ENCODE measurements at regions not wholly inside any gene's neighbourhood (a gene's known extent, or its start where the extent isn't known, plus 50 kb on each side); places are given as distances from the start of the nearest gene placed in this dataset.

DNA sequence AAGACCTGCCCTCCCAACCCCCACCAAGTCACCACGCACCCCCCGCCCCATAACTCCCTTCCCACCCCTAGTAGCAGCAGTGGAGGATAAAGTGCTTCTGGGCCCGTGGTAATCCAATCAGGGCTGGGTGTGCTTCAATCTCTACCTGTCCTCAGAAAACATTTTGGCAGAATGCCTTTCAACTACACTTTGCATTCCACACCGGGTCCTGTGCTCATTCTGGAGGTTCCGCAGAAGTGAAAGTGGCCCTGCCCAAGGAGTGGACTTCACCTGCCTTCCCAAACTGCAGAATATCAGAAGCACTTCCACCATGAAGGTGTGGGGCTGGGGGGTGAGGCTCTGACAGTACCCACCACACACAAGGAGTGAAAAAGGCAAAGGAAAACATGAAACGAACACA lies 322.3 kb downstream of the DHX15 start:
- FAIRE-seq, result no peak
- Histone ChIP-seq H2AFZ (ENCODE audit: low read depth, low read length) (no peak overlapping the region), H3K4me3 (replicated peaks in 1 of 3; ENCODE audit: insufficient read depth in 1 of 3, low read depth in 1 of 3, low read length in 3 of 3) (no peak overlapping the region), H3K4me1 (ENCODE audit: control insufficient read depth, extremely low read depth, insufficient read depth, low read length) (no peaks in the 10 kb centered on the region), H3K9me3 (replicated peaks; ENCODE audit: control insufficient read depth, insufficient read depth, low read length) (no peaks in the 10 kb centered on the region), H3K79me2 (ENCODE audit: control insufficient read depth, insufficient read depth, low read length) (no peaks in the 10 kb centered on the region), H4K20me1 (replicated peaks; ENCODE audit: control insufficient read depth, extremely low read depth, insufficient read depth, low read length) (no peaks in the 10 kb centered on the region), H3K9ac (replicated peaks; ENCODE audit: extremely low read depth, insufficient read depth, low read length) (no peak overlapping the region), H3K36me3 (ENCODE audit: control insufficient read depth in 2 of 2, extremely low read depth in 1 of 2, insufficient read depth in 2 of 2, low read length in 2 of 2) (no peaks in the 10 kb centered on the region), H3K4me2 (ENCODE audit: insufficient read depth, low read length) (no peak overlapping the region), H3K27ac (ENCODE audit: insufficient read depth, low read depth, low read length) (no peak overlapping the region), H3K27me3 (ENCODE audit: control insufficient read depth in 2 of 2, insufficient read depth in 2 of 2, low read length in 2 of 2) (no peaks in the 10 kb centered on the region), H3K9me1 (replicated peaks; ENCODE audit: control insufficient read depth, extremely low read depth, insufficient read depth, low read length) (no peaks in the 10 kb centered on the region)
- dilution Hi-C loops (cut with MboI; ENCODE audit: extremely low pct_ligation_motif_present, low sequenced_read_pairs), result no loop called here
- no TSS peak for BruUV-seq (replicated peaks)
- intact Hi-C loops (cut with micrococcal nuclease), result no loop called here
- DNase-seq (ENCODE audit: low read depth, low spot score), result no peak
- ChIA-PET CTCF (no interaction called here), POLR2A (no interaction called here)
- TF ChIP-seq, protein P1, sequence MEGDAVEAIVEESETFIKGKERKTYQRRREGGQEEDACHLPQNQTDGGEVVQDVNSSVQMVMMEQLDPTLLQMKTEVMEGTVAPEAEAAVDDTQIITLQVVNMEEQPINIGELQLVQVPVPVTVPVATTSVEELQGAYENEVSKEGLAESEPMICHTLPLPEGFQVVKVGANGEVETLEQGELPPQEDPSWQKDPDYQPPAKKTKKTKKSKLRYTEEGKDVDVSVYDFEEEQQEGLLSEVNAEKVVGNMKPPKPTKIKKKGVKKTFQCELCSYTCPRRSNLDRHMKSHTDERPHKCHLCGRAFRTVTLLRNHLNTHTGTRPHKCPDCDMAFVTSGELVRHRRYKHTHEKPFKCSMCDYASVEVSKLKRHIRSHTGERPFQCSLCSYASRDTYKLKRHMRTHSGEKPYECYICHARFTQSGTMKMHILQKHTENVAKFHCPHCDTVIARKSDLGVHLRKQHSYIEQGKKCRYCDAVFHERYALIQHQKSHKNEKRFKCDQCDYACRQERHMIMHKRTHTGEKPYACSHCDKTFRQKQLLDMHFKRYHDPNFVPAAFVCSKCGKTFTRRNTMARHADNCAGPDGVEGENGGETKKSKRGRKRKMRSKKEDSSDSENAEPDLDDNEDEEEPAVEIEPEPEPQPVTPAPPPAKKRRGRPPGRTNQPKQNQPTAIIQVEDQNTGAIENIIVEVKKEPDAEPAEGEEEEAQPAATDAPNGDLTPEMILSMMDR (IDR thresholded peaks at IDR 0.05; ENCODE audit: extremely low read depth in 1 of 2, insufficient read depth in 1 of 2, low read depth in 1 of 2, low read length in 2 of 2), result no peak
- TF ChIP-seq POLR2AphosphoS5 (IDR thresholded peaks at IDR 0.05; ENCODE audit: insufficient read depth, low read depth, low read length), result no peak
- no peak for TF ChIP-seq POLR2A (IDR thresholded peaks at IDR 0.05; ENCODE audit: low read depth, low read length)
- TF ChIP-seq, protein P2, sequence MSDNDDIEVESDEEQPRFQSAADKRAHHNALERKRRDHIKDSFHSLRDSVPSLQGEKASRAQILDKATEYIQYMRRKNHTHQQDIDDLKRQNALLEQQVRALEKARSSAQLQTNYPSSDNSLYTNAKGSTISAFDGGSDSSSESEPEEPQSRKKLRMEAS (IDR thresholded peaks at IDR 0.05; ENCODE audit: insufficient read depth, insufficient read length), result no peak
- no peak for TF ChIP-seq EZH2 (IDR thresholded peaks at IDR 0.05; ENCODE audit: borderline replicate concordance, low read depth, low read length, severe bottlenecking)
- no peak for TF ChIP-seq GATA2 (IDR thresholded peaks at IDR 0.05; ENCODE audit: insufficient read depth, insufficient read length, low read depth, low read length)
- no peak for TF ChIP-seq FOS (IDR thresholded peaks at IDR 0.05; ENCODE audit: borderline replicate concordance, insufficient read depth, low read length)
- no peak for TF ChIP-seq JUN (IDR thresholded peaks at IDR 0.05; ENCODE audit: borderline replicate concordance, insufficient read depth, insufficient read length, low read depth)
- no peak for TF ChIP-seq MYC (IDR thresholded peaks at IDR 0.05; ENCODE audit: low read depth, low read length)

Measured in endothelial cell of umbilical vein (primary cell).